Left lung (tissue), 4 donors: ENCODE measurements at regions not wholly inside any gene's neighbourhood (a gene's known extent, or its start where the extent isn't known, plus 50 kb on each side); places are given as distances from the start of the nearest gene placed in this dataset.

ENCODE experiments used
- ATAC-seq: fragments of 200-7000 bp; cut with Tn5 transposase; one replicate; pipeline ENCODE4 v1.9.1; 2020; ENCODE audit warnings: moderate library complexity
- DNase-seq, 4 donors: peaks; one replicate each; pipeline ENCODE4 v3.0.0-alpha.2; 2013 to 2020
- H3K27ac ChIP-seq, 2 donors: fragments of 200-600 bp; sonication (generic) in 1 of 2; one replicate each; pipeline versions ENCODE4 v1.5.0 to v1.8.0; 2020 to 2021
- H3K27me3 ChIP-seq, 2 donors: fragments of 200-600 bp; sonication (generic) in 1 of 2; one replicate each; pipeline versions ENCODE4 v1.5.0 to v1.8.0; 2020 to 2021
- H3K36me3 ChIP-seq, 2 donors: fragments of 200-600 bp; sonication (generic) in 1 of 2; one replicate each; pipeline versions ENCODE4 v1.5.0 to v1.8.0; 2020 to 2021
- H3K4me1 ChIP-seq, 2 donors: fragments of 200-600 bp; one replicate each; pipeline ENCODE4 v1.8.0; 2021
- H3K4me3 ChIP-seq, 2 donors: fragments of 200-600 bp; sonication (generic) in 1 of 2; one replicate each; pipeline versions ENCODE4 v1.5.0 to v1.8.0; 2020 to 2021; ENCODE audit warnings: mild to moderate bottlenecking in 1 of 2
- H3K9me3 ChIP-seq, 2 donors: fragments of 200-600 bp; sonication (generic) in 1 of 2; one replicate each; pipeline versions ENCODE4 v1.5.0 to v1.8.0; 2020 to 2021
- intact Hi-C, 2 donors: fragments of 100-400 bp; cut with DNase I; formaldehyde crosslinking; loops; one replicate each; pipeline versions ENCODE4 v1.11.2 to v1.14.2; 2022
- TF ChIP-seq, protein P1 (sequence below), 2 donors: fragments of 200-600 bp; sonication (generic) in 1 of 2; IDR thresholded peaks; one replicate each; pipeline versions ENCODE4 v1.5.0 to v1.8.0; 2021; ENCODE audit warnings: antibody characterized with exemption in 2 of 2
- donor health status: DM: no; HTN: yes; CAD: no.
- donor health status: DM: no; HTN: no; CAD: no.

DNA sequence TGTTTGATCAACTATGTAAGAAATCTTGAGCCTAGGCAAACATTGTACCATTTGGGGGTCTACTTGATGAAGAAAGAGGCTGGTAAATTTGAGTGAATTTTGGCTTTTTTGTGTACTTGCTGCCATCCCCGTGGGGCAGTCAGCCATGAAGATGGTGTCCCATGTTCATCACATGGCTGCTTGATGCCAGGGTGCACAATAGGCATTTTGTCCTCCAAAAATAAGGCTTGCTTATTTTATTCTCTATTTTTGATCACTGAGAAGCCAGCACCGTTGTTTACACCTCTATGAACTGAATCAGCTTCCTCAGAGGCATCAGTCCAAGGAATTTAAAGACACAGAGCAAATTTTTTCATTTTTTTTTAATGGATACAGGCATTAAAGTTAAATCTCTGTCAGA is 1195.7 kb downstream of the AMY1C start:
- no peak overlapping the region for H3K27ac ChIP-seq
- TF ChIP-seq, protein P1, sequence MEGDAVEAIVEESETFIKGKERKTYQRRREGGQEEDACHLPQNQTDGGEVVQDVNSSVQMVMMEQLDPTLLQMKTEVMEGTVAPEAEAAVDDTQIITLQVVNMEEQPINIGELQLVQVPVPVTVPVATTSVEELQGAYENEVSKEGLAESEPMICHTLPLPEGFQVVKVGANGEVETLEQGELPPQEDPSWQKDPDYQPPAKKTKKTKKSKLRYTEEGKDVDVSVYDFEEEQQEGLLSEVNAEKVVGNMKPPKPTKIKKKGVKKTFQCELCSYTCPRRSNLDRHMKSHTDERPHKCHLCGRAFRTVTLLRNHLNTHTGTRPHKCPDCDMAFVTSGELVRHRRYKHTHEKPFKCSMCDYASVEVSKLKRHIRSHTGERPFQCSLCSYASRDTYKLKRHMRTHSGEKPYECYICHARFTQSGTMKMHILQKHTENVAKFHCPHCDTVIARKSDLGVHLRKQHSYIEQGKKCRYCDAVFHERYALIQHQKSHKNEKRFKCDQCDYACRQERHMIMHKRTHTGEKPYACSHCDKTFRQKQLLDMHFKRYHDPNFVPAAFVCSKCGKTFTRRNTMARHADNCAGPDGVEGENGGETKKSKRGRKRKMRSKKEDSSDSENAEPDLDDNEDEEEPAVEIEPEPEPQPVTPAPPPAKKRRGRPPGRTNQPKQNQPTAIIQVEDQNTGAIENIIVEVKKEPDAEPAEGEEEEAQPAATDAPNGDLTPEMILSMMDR (IDR thresholded peaks at IDR 0.05) = no peak
- no peaks in the 10 kb centered on the region for H3K4me1 ChIP-seq
- H3K4me3 ChIP-seq = no peak overlapping the region
- H3K27me3 ChIP-seq = no peaks in the 10 kb centered on the region
- no peak for ATAC-seq
- intact Hi-C loops = no loop called here
- DNase-seq = no peak
- H3K36me3 ChIP-seq = no peaks in the 10 kb centered on the region
- H3K9me3 ChIP-seq = peaks cover 0 to 16% of the 10 kb centered on the region in 2 donors

DNA sequence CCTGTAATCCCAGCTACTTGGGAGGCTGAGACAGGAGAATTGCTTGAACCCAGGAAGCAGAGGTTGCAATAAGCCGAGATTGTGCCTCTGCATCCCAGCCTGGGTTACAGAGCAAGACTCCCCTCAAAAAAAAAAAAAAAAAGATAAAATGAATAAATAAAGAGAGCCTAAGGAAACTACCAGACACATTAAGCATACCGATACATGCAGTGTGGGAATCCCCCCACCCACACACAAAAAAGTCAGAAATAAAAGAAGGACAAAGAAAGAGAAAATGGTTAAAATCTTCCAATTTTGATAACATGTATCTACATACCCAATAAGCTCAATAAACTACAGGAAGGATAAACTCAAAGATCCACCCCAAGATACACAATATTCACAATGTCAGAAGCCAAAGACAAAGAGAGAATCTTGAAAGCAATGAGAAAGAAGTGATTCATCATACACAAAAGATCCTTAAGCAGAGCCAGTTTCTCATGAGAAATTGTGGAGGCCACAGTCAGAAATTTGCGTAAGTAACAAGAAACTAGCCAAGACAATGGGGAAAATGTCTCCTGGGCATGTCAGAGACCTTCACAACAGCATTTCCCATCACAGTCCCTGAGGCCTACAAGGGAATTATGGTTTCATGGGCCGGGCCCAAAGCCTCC is 1197.0 kb downstream of the AMY1C start:
- TF ChIP-seq, protein P1 (IDR thresholded peaks at IDR 0.05) = no peak
- intact Hi-C loops = no loop called here
- Histone ChIP-seq H3K27ac (no peak overlapping the region), H3K36me3 (no peaks in the 10 kb centered on the region), H3K9me3 (peaks cover 0 to 11% of the 10 kb centered on the region in 2 donors), H3K27me3 (no peaks in the 10 kb centered on the region), H3K4me1 (no peaks in the 10 kb centered on the region), H3K4me3 (no peak overlapping the region)
- no peak for DNase-seq
- no peak for ATAC-seq

DNA sequence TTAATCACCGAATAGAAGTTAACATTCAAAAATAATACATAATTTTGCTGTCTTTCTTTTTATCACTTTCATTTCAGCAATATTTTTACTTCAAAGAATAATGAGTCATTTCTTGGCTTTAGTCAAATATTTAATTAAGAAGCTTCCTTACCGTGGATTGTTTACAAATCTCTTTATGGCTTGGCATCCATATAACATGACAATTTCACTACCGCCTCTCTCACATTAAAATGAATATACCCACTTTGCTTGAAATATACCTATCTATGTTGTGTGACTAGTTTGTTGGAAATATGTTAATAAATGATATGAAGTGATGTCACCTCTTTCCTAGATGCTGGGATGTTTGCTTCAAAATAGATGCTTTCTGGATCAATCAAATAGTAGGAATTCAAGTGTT is 1203.9 kb downstream of the AMY1C start:
- intact Hi-C loops = no loop called here
- H3K27ac ChIP-seq = no peak overlapping the region
- TF ChIP-seq, protein P1 (IDR thresholded peaks at IDR 0.05) = no peak
- H3K36me3 ChIP-seq = no peaks in the 10 kb centered on the region
- ATAC-seq = no peak
- H3K4me1 ChIP-seq = no peaks in the 10 kb centered on the region
- H3K27me3 ChIP-seq = no peaks in the 10 kb centered on the region
- H3K4me3 ChIP-seq = no peak overlapping the region
- DNase-seq = no peak
- H3K9me3 ChIP-seq = no peaks in the 10 kb centered on the region

DNA sequence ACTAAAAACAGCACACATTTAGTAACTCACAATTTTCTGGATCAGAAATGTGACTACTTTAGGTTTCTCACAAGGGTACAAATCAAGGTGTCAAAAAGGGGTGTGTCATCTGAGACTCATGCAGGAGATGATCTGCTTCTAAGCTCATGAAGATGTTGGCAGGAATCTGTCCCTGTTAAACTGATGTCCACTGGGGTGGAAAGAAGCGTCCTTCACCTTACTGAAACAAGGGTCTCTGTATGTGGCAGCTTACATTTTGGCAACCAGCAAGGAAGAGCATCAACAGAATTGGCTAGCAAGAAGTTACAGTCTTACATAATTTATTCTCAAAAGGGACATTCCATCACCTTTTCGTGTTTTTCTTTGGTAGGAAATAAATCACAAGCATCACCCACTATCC is 1223.8 kb downstream of the AMY1C start:
- intact Hi-C loops = no loop called here
- ATAC-seq (no peak), DNase-seq (no peak)
- Histone ChIP-seq H3K9me3 (no peaks in the 10 kb centered on the region), H3K4me3 (no peak overlapping the region), H3K27me3 (no peaks in the 10 kb centered on the region), H3K4me1 (no peaks in the 10 kb centered on the region), H3K27ac (no peak overlapping the region), H3K36me3 (no peaks in the 10 kb centered on the region)
- TF ChIP-seq, protein P1 (IDR thresholded peaks at IDR 0.05) = no peak

DNA sequence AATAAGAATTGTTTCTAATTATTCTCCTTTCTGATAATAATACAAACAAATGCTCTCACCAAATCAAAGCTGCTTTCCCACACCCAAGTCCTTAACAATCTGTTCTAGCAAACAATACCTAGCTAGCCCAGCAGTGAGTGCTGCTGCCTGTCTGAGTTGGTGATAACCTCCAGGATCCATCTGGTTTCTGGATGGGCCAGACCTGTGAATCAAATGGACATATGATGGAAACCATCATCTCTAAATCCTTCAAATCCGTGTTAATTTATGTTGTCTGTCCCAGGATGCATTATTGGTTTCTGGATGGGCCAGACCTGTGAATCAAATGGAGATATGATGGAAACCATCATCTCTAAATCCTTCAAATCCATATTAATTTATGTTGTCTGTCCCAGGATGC is 1230.0 kb downstream of the AMY1C start:
- intact Hi-C loops = no loop called here
- Histone ChIP-seq H3K36me3 (no peaks in the 10 kb centered on the region), H3K4me3 (no peak overlapping the region), H3K27me3 (no peaks in the 10 kb centered on the region), H3K9me3 (peaks cover 0 to 1% of the 10 kb centered on the region in 2 donors), H3K27ac (no peak overlapping the region), H3K4me1 (no peaks in the 10 kb centered on the region)
- ATAC-seq (no peak), DNase-seq (no peak)
- TF ChIP-seq, protein P1 (IDR thresholded peaks at IDR 0.05) = no peak
